Osteocyte (in vitro differentiated cells): ENCODE measurements at regions not wholly inside any gene's neighbourhood (a gene's known extent, or its start where the extent isn't known, plus 50 kb on each side); places are given as distances from the start of the nearest gene placed in this dataset.
"Not testable (repeated sequence)": the region's sequence is repeated elsewhere in the genome, so short reads cannot be mapped to it uniquely, and the experiment has no call there.

Experiments
- DNase-seq: peaks from one replicate; pipeline ENCODE4 v3.0.0; 2021; ENCODE audit warnings: mixed read lengths; ENCODE audit not compliant: unreplicated experiment; ENCODE audit errors: extremely low spot score
- H3K27ac Mint-ChIP-seq: one replicate; pipeline ENCODE4 v1.8.0; 2021; ENCODE audit warnings: mild to moderate bottlenecking, mixed read lengths; ENCODE audit not compliant: unreplicated experiment
- H3K27me3 Mint-ChIP-seq: one replicate; pipeline ENCODE4 v1.8.0; 2021; ENCODE audit warnings: mixed read lengths; ENCODE audit not compliant: unreplicated experiment
- H3K36me3 Mint-ChIP-seq: one replicate; pipeline ENCODE4 v1.8.0; 2021; ENCODE audit warnings: mixed read lengths; ENCODE audit not compliant: unreplicated experiment
- H3K4me1 Mint-ChIP-seq: one replicate; pipeline ENCODE4 v1.8.0; 2021; ENCODE audit warnings: mixed read lengths; ENCODE audit not compliant: unreplicated experiment
- H3K4me3 Mint-ChIP-seq: one replicate; pipeline ENCODE4 v1.8.0; 2021; ENCODE audit warnings: mild to moderate bottlenecking, moderate library complexity, mixed read lengths; ENCODE audit not compliant: unreplicated experiment
- H3K9me3 Mint-ChIP-seq: one replicate; pipeline ENCODE4 v1.8.0; 2021; ENCODE audit warnings: mixed read lengths; ENCODE audit not compliant: unreplicated experiment
- CTCF ChIP-seq: fragments of 200-600 bp; sonication (generic); IDR thresholded peaks from 2 replicates; pipeline ENCODE4 v1.5.0; 2021; ENCODE audit warnings: antibody characterized with exemption, mild to moderate bottlenecking, moderate library complexity

GRCh38 chr14:98915625-98916024 lies 356.4 kb downstream of the BCL11B start:
- Mint-ChIP-seq H3K9me3 (no peaks in the 10 kb centered on the region), H3K4me1 (peaks cover 3% of the 10 kb centered on the region), H3K27ac (no peak overlapping the region), H3K27me3 (peaks cover 25% of the 10 kb centered on the region), H3K36me3 (no peaks in the 10 kb centered on the region), H3K4me3 (no peak overlapping the region)
- TF ChIP-seq CTCF = no peak
- no peak for DNase-seq

- DNase-seq = no peak
- H3K4me1 Mint-ChIP-seq = peaks cover 3% of the 10 kb centered on the region
- H3K27me3 Mint-ChIP-seq = peaks cover 25% of the 10 kb centered on the region
- TF ChIP-seq CTCF = no peak
- no peak overlapping the region for H3K27ac Mint-ChIP-seq
- H3K4me3 Mint-ChIP-seq = no peak overlapping the region
- H3K9me3 Mint-ChIP-seq = no peaks in the 10 kb centered on the region
- H3K36me3 Mint-ChIP-seq = no peaks in the 10 kb centered on the region
Measured at GRCh38 chr14:98916036-98916435, 356.0 kb downstream of the BCL11B start.

GRCh38 chr14:98916476-98916875 lies 355.5 kb downstream of the BCL11B start:
- Mint-ChIP-seq H3K9me3 (no peaks in the 10 kb centered on the region), H3K36me3 (no peaks in the 10 kb centered on the region), H3K4me1 (peaks cover 3% of the 10 kb centered on the region), H3K27ac (no peak overlapping the region), H3K4me3 (no peak overlapping the region), H3K27me3 (peaks cover 25% of the 10 kb centered on the region)
- DNase-seq = no peak
- no peak for TF ChIP-seq CTCF

GRCh38 chr14:98919434-98919833 lies 352.6 kb downstream of the BCL11B start:
- Mint-ChIP-seq H3K36me3 (no peaks in the 10 kb centered on the region), H3K9me3 (peaks cover 11% of the 10 kb centered on the region), H3K27ac (no peak overlapping the region), H3K4me3 (no peak overlapping the region), H3K4me1 (peaks cover 3% of the 10 kb centered on the region), H3K27me3 (peaks cover 24% of the 10 kb centered on the region)
- DNase-seq = no peak
- TF ChIP-seq CTCF = no peak

GRCh38 chr14:98921306-98921705 lies 350.7 kb downstream of the BCL11B start:
- peaks cover 18% of the 10 kb centered on the region for H3K27me3 Mint-ChIP-seq
- H3K9me3 Mint-ChIP-seq = peaks cover 11% of the 10 kb centered on the region
- DNase-seq, H3K36me3 Mint-ChIP-seq, H3K4me3 Mint-ChIP-seq, H3K4me1 Mint-ChIP-seq, H3K27ac Mint-ChIP-seq: not testable (repeated sequence)

- H3K9me3 Mint-ChIP-seq = peaks cover 11% of the 10 kb centered on the region
- H3K4me3 Mint-ChIP-seq = no peak overlapping the region
- no peak for TF ChIP-seq CTCF
- peaks cover 9% of the 10 kb centered on the region for H3K27me3 Mint-ChIP-seq
- no peaks in the 10 kb centered on the region for H3K36me3 Mint-ChIP-seq
- no peaks in the 10 kb centered on the region for H3K4me1 Mint-ChIP-seq
- no peak overlapping the region for H3K27ac Mint-ChIP-seq
- no peak for DNase-seq
Measured at GRCh38 chr14:98923596-98923995, 348.4 kb downstream of the BCL11B start.
